Mucosa of rectum (tissue), 2 donors: ENCODE measurements at regions not wholly inside any gene's neighbourhood (a gene's known extent, or its start where the extent isn't known, plus 50 kb on each side); places are given as distances from the start of the nearest gene placed in this dataset.

Source experiments
- H3K27ac ChIP-seq, 2 donors: one replicate each; pipeline ENCODE4 v1.7.0; 2013; ENCODE audit warnings: inconsistent platforms in 2 of 2, low read depth in 2 of 2, low read length in 2 of 2
- H3K27me3 ChIP-seq, 2 donors: one replicate each; pipeline ENCODE4 v1.7.0; 2013; ENCODE audit warnings: low read length in 2 of 2; ENCODE audit not compliant: control insufficient read depth in 2 of 2, insufficient read depth in 2 of 2
- H3K36me3 ChIP-seq, 2 donors: one replicate each; pipeline ENCODE4 v1.7.0; 2013; ENCODE audit warnings: low read length in 2 of 2; ENCODE audit not compliant: control insufficient read depth in 2 of 2, insufficient read depth in 2 of 2
- H3K4me1 ChIP-seq, 2 donors: one replicate each; pipeline ENCODE4 v1.7.0; 2013; ENCODE audit warnings: low read length in 2 of 2, mild to moderate bottlenecking in 1 of 2; ENCODE audit not compliant: control insufficient read depth in 2 of 2, insufficient read depth in 2 of 2
- H3K4me3 ChIP-seq, 2 donors: one replicate each; pipeline ENCODE4 v1.7.0; 2013; ENCODE audit warnings: low read length in 2 of 2
- H3K9ac ChIP-seq, 2 donors: one replicate each; pipeline ENCODE4 v1.7.0; 2013; ENCODE audit warnings: low read length in 2 of 2, low read depth in 1 of 2, mild to moderate bottlenecking in 1 of 2
- H3K9me3 ChIP-seq, 2 donors: one replicate each; pipeline ENCODE4 v1.7.0; 2013; ENCODE audit warnings: low read length in 2 of 2; ENCODE audit not compliant: control insufficient read depth in 2 of 2
- donor health status: healthy.
- donor health status: Normal muscosa, but diverticular disease.

DNA sequence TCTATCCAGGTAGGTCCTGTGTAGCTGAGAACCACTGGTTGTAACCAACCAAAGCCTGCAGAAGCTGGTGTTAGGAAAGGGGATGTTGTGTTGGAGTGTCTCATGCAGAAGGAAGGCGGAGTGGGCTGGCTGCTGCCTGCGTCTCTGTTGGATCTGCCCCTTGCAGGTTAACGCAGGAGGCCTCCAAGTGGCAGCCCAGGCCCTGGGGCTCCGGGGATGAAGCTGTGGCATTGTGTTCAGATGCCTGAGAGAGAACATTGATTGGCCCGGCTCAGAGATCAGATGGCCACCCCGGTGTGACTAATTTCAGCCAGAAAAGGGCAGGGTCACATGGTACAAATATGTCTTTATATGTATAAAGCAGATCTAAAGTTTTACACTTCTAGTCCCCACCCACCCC, 216.0 kb downstream of the GLI2 start:
- H3K4me3 ChIP-seq, result no peak overlapping the region
- no peaks in the 10 kb centered on the region for H3K9me3 ChIP-seq
- H3K9ac ChIP-seq, result no peak overlapping the region
- no peak overlapping the region for H3K27ac ChIP-seq
- no peaks in the 10 kb centered on the region for H3K27me3 ChIP-seq
- no peaks in the 10 kb centered on the region for H3K4me1 ChIP-seq
- H3K36me3 ChIP-seq, result no peaks in the 10 kb centered on the region

GRCh38 chr2:120952318-120952717, 216.7 kb downstream of the GLI2 start:
- H3K9ac ChIP-seq, result no peak overlapping the region
- H3K9me3 ChIP-seq, result no peaks in the 10 kb centered on the region
- H3K36me3 ChIP-seq, result no peaks in the 10 kb centered on the region
- H3K27ac ChIP-seq, result no peak overlapping the region
- H3K4me1 ChIP-seq, result no peaks in the 10 kb centered on the region
- no peaks in the 10 kb centered on the region for H3K27me3 ChIP-seq
- no peak overlapping the region for H3K4me3 ChIP-seq

- H3K27ac ChIP-seq, result no peak overlapping the region
- no peak overlapping the region for H3K9ac ChIP-seq
- no peaks in the 10 kb centered on the region for H3K4me1 ChIP-seq
- no peaks in the 10 kb centered on the region for H3K27me3 ChIP-seq
- H3K36me3 ChIP-seq, result no peaks in the 10 kb centered on the region
- no peaks in the 10 kb centered on the region for H3K9me3 ChIP-seq
- no peak overlapping the region for H3K4me3 ChIP-seq
Observed at GRCh38 chr2:120953066-120953756, 217.5 kb downstream of the GLI2 start.

GRCh38 chr2:120953843-120954584, 218.3 kb downstream of the GLI2 start:
- no peak overlapping the region for H3K27ac ChIP-seq
- H3K9me3 ChIP-seq, result no peaks in the 10 kb centered on the region
- H3K36me3 ChIP-seq, result no peaks in the 10 kb centered on the region
- no peaks in the 10 kb centered on the region for H3K27me3 ChIP-seq
- no peak overlapping the region for H3K9ac ChIP-seq
- H3K4me3 ChIP-seq, result no peak overlapping the region
- H3K4me1 ChIP-seq, result no peaks in the 10 kb centered on the region

DNA sequence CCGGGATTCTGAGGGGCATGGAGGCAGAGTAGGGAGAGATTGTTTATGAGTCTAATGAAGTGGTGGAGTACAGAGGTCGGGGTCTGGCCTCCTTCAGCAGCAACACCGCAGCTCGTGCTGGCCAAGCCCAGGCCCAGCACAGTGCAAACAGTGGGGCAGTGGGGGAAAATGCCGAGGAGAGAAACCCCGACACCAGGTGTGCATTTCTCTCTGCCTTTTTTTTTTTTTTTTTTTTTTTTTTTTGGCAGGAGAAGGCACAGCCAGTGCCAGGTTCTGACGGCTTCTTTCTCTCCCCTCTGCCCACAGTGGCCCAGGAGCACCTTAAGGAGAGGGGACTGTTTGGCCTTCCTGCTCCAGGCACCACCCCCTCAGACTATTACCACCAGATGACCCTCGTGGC, 219.3 kb downstream of the GLI2 start:
- Histone ChIP-seq H3K27ac (no peak overlapping the region), H3K9ac (no peak overlapping the region), H3K27me3 (no peaks in the 10 kb centered on the region)

GRCh38 chr2:120955427-120955826, 219.8 kb downstream of the GLI2 start:
- Histone ChIP-seq H3K4me3 (no peak overlapping the region), H3K27me3 (no peaks in the 10 kb centered on the region), H3K36me3 (no peaks in the 10 kb centered on the region), H3K9me3 (no peaks in the 10 kb centered on the region), H3K9ac (no peak overlapping the region), H3K27ac (no peak overlapping the region), H3K4me1 (no peaks in the 10 kb centered on the region)

More for the DNA sequence above, 219.3 kb downstream of the GLI2 start:
- Histone ChIP-seq H3K36me3 (no peaks in the 10 kb centered on the region), H3K4me3 (no peak overlapping the region), H3K9me3 (no peaks in the 10 kb centered on the region), H3K4me1 (no peaks in the 10 kb centered on the region)

GRCh38 chr2:120956486-120957156, 221.0 kb downstream of the GLI2 start:
- Histone ChIP-seq H3K36me3 (no peaks in the 10 kb centered on the region), H3K27ac (no peak overlapping the region), H3K4me3 (no peak overlapping the region), H3K4me1 (no peaks in the 10 kb centered on the region), H3K9me3 (no peaks in the 10 kb centered on the region), H3K27me3 (no peaks in the 10 kb centered on the region), H3K9ac (no peak overlapping the region)

DNA sequence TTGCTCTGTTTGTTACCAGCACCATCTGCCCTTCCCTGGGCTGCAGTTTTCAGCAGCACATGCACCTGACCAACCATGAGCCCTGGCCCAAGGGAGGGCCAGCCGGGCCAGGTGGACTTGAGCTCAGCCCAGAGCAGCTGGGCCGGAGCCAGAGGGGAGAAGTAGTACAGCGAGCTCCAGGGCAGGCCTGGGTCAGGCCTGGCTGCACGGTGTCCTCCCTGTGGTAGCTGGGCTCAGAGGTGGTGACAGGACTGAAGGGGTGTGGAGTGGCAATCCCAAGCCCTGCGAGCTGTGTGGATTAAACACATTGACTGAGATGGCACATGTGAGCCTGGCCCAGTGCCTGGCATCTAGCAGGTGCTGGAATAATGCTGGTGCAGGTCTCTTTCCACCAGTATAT, 222.2 kb downstream of the GLI2 start:
- Histone ChIP-seq H3K4me3 (no peak overlapping the region), H3K36me3 (no peaks in the 10 kb centered on the region), H3K27ac (no peak overlapping the region), H3K4me1 (no peaks in the 10 kb centered on the region), H3K9ac (no peak overlapping the region), H3K9me3 (no peaks in the 10 kb centered on the region), H3K27me3 (peaks cover 0 to 2% of the 10 kb centered on the region in 2 donors)

GRCh38 chr2:120958623-120959366, 223.1 kb downstream of the GLI2 start:
- Histone ChIP-seq H3K4me1 (no peaks in the 10 kb centered on the region), H3K27me3 (peaks cover 0 to 2% of the 10 kb centered on the region in 2 donors), H3K9ac (no peak overlapping the region), H3K9me3 (no peaks in the 10 kb centered on the region), H3K27ac (no peak overlapping the region), H3K36me3 (no peaks in the 10 kb centered on the region), H3K4me3 (no peak overlapping the region)

GRCh38 chr2:120959426-120959825, 223.8 kb downstream of the GLI2 start:
- no peak overlapping the region for H3K4me3 ChIP-seq
- H3K9me3 ChIP-seq, result no peaks in the 10 kb centered on the region
- no peak overlapping the region for H3K9ac ChIP-seq
- no peaks in the 10 kb centered on the region for H3K4me1 ChIP-seq
- H3K36me3 ChIP-seq, result no peaks in the 10 kb centered on the region
- H3K27me3 ChIP-seq, result peaks cover 0 to 2% of the 10 kb centered on the region in 2 donors
- no peak overlapping the region for H3K27ac ChIP-seq
